NCI-H526 (cell line): ENCODE measurements at regions not wholly inside any gene's neighbourhood (a gene's known extent, or its start where the extent isn't known, plus 50 kb on each side); places are given as distances from the start of the nearest gene placed in this dataset.
"Not testable (repeated sequence)": the region's sequence is repeated elsewhere in the genome, so short reads cannot be mapped to it uniquely, and the experiment has no call there.

Experiments used
- DNase-seq, 2 experiments: peaks; one replicate each; lab custom pipeline; 2025; lab: John Stamatoyannopoulos, UW

DNA sequence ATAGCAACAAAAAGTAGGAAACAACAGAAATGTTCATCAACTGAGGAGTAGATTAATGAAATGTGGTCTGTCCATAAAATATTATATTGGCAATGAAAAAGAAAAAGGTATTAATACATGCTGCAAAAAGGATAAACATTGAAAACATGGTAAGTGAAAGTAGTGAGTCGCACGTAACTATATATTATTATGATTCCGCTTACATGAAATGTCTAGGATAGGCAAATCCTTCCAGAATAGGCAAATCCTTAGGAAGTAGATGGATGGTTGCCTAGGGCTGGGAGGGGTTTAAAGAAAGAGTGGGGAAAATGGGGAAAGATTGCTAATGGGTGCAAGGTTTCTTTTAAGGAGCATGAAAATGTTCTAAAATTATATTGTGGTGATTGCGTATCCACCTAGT is 198.1 kb upstream of the WSB1 start:
- not testable (repeated sequence) for DNase-seq

DNA sequence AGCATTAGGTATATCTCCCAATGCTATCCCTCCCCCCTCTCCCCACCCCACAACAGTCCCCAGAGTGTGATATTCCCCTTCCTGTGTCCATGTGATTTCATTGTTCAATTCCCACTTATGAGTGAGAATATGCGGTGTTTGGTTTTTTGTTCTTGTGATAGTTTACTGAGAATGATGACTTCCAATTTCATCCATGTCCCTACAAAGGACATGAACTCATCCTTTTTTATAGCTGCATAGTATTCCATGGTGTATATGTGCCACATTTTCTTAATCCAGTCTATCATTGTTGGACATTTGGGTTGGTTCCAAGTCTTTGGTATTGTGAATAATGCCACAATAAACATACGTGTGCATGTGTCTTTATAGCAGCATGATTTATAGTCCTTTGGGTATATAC is 194.6 kb upstream of the WSB1 start:
- not testable (repeated sequence) for DNase-seq

DNA sequence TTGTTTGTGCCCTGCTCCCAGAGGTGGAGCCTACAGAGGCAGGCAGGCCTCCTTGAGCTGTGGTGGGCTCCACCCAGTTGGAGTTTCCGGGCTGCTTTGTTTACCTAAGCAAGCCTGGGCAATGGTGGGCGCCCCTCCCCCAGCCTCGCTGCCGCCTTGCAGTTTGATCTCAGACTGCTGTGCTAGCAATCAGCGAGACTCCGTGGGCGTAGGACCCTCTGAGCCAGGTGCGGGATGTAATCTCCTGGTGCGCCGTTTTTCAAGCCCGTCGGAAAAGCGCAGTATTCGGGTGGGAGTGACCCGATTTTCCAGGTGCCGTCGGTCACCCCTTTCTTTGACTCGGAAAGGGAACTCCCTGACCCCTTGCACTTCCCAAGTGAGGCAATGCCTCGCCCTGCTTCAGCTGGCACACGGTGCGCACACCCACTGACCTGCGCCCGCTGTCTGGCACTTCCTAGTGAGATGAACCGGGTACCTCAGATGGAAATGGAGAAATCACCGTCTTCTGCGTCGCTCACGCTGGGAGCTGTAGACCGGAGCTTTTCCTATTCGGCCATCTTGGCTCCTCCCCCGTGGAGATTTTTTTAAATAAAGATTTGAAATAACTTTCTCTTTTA is 189.2 kb upstream of the WSB1 start:
- peak; percentile 13 to 38 for DNase-seq

DNA sequence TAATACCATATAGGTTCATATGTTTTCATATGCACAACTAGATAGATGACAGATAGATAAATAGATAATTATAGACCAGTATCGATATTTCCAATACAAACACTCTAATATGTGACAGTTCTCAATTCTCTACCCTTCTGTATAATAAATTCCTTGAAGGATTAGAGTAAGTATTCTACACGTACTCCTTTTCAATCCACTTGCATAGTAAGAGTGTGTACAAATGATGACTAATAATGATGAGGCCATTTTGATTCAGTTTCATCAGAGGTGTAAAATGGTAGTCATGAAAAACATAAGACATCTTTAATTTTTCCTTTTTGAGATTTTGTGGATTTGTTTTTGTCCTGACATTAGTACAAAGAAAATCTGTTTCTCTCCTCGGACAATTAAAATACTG is 188.3 kb upstream of the WSB1 start:
- DNase-seq = no peak

DNA sequence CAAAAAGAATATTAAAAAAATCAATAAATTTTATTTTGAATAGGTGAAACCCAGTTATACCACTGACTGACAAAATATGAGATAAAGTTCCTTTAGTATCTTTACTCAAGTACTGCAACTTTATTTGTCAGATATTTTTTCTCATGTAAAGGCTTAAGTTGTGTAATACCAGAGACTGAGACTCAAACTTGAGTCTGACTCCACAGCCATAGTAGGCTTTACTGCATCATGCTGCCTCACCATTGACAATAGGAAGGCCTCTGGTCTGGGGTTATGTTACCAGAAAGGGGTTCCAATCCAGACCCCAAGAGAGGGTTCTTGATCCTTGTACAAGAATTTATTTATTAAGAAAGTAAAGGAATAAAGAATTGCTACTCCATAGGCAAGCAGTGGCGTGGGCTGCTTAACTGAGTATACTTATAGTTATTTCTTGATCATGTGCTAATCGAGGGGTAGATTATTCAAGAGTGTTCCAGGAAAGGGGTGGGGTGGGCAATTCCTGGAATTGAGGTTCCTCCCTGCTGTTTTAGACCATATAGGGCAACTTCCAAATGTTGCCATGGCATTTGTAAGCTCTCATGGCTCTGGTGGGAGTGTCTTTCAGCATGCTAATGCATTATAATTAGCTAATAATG is 187.4 kb upstream of the WSB1 start:
- no peak for DNase-seq

DNA sequence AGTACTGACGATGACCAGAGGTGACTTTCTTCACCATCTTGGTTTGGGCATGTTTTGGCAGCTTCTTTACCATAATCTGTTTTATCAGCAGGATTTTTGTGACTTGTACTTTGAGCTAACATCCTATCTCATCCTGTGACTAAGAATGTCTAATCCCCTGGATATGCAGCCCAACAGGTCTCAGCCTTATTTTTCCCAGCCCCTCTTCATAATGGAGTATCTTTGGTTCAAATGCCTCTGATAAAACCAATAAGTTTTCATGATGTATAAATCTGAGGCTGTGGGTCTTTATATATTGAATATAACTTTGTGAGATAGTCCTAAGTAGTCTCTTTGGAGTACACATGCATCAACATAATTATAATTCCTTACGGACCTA is 186.9 kb upstream of the WSB1 start:
- DNase-seq = no peak

DNA sequence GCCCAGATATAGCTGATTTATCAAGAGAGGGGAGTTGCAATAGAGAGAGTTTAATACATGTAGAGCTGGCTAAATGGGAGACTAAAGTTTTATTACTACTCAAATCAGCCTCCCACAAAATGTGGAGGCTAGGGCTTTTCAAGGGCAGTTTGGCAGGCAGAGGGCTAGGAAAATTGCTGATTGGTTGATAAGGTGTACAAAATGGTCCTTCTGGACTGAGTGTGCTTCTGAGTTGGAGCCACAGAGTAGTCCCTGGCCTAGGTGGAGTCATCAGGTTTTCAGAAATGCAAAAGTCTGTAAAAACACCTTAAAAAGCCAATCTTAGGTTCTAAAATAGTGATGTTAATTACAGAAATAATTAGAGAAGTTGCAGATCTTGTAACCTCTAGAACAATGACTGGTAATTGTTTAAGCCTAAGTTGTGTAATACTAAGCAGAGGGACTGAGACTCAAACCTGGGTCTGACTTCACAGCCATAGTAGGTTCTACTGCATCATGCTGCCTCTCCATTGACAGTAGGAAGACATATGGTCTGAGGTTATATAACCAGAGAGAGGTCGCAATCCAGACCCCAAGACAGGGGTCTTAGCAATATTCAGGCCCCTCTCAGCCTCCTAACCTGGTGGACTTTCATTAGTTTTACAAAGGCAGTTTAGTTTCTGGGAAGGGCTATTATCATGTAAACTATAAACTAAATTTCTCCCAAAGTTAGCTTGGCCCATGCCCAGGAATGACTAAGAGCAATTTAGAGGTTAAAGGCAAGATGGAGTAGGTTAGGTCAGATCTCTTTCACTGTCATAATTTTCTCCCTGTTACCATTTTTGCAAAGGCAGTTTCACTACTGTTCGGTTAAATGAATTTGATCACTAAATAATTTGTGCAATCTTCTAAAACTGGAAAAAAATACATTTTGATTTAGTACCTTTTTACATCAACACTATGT is 186.3 kb upstream of the WSB1 start:
- DNase-seq = not testable (repeated sequence)

DNA sequence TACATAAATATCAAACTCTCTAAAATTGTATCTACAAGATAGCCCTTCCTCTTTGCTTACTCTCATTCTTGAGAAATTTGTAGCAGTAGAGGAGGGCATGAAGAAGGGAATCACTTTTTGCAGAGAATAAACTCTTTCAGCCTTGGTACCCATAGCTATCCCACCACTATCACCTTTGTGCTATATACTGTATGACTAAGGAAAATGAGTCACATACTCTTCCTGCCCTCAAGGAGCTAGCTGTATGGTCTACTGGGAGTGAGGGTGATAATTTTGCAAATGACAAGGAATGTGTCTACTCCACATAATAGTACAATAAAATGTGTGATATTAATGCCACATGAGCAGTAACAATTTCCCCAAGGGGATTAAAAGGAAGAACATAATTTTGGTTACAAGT is 184.6 kb upstream of the WSB1 start:
- DNase-seq = no peak

DNA sequence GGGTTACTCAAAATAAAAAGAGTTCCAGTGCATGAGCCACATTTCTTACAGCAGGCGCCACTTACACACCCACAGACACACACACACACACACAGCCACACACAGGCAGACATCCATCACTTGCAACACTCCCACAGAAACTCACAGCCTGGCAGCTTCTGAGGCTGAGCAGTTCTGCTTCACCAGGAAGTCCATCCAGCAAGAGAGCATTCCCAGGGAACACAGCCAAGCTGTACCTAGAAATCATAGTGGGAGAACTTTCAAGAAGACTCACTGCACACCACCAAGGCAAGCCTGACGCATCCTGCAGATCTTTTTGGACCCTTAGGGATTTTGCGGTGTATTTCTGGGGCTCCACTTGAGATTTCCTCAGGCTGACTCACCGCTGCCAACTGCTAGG is 140.9 kb upstream of the WSB1 start:
- DNase-seq = no peak

DNA sequence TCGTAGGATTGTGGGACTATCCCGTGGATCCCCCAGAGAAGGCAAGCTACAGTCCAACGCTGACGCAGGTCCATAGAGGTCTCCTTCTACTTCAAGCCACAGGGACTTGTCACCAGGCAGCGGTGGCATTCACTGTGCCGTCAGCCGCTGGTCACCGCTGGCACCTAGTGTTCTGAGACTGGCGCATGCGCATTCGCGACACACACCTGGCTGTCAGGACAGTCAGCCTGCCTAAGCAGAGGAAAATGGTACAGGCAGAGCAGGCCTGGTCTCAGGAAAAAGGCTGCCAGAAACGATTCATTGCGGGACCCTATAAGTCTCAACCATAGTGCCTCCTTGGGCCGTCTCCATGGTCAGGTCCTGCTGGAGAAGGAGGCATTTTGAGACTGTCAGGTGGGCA is 138.0 kb upstream of the WSB1 start:
- no peak for DNase-seq

DNA sequence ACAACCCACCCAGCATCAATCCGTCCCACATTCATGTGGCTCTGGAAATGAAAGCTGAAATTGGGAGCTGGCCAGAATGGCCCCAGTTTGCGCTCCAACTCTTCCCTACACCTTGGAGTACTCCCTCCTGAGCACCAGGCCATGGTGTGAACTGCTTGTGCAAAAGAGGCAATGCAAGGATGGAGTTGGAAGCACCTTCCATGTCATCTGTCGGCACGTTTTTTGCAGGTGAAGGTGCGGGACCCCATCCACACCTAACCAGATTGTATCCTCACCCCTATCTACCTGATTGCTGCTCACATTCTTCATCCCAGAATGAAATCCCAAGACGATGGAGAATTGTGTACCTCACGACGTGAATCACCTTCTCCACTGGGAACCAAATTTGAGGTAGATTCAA is 136.6 kb upstream of the WSB1 start:
- no peak for DNase-seq

DNA sequence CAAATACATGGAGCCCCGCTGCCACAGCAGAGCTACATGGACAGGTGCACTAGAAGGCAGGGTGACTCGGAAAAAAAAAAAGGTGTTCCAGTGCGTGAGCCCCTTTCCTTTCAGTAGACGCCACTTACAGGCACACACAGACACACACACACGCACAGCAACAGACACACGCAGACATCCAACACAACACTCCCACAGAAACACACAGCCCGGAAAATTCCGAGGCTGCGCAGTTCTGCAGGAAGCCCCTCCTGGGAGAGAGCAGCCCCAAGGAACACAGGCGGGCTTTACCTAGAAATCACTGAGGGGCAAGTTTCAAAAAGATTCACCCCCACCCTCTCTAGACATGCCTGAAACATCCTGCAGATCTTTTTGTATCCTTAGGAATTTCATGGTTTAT is 136.0 kb upstream of the WSB1 start:
- no peak for DNase-seq

DNA sequence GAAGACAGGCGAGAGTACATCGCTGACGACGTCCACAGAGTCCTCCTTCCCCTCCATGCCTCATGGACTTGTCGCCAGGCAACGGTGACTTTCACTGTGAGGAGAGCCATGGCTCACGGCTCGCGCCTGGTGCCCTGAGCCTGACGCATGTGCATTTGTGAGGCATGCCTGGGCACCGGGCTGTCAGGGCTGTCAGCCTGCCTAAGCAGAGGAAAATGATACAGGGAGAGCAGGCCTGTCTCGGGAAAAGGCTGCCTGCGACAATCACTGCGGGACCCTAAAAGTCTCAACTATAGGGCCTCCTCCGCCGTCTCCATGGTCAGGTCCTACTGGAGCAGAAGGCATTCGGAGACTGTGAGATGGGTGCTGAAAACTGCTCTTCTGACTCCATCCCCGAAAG is 135.5 kb upstream of the WSB1 start:
- peak; percentile 14 to 58 for DNase-seq

DNA sequence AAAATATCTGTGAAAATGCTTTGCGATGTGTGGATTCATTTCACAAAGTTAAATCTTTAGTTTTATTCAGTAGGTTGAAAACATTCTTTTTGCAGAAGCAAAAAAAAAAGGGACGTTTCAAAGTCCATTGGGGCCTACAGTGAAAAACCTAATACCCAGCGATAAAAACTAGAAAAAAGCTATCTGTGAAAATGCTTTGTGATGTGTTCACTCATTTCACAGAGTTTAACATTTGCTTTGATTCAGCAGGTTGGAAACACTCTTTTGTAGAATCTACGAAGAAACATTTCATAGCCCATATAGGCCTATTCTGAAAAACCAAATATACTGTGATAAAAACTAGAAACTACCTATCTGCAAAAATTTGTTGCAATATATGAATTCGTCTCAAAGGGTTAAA is 113.6 kb upstream of the WSB1 start:
- DNase-seq = no peak

DNA sequence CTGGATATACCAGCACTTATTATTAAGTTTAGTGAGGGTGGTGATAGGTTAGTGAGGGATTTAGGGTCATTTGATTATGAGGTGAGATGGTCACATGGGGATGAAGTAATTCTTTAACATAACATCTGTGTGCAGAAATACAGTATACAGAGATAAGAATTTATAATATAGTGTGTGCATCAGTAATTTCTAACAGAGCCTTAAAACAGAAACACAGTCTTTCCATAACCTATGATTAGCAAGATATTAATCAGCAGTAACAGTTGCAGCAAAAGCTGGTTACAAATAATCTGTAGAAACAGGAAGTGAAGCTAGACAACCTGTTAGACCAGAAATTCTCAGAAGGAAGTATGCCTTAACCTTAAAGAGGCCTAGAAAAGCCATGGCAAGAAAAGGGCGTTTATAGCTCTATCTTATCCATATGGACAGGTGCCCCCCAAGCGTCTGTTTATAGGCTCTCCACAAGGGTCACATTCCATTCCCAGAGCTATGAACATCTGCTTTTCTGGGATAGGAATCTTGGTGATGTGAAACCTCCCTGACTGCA is 112.5 kb upstream of the WSB1 start:
- not testable (repeated sequence) for DNase-seq

DNA sequence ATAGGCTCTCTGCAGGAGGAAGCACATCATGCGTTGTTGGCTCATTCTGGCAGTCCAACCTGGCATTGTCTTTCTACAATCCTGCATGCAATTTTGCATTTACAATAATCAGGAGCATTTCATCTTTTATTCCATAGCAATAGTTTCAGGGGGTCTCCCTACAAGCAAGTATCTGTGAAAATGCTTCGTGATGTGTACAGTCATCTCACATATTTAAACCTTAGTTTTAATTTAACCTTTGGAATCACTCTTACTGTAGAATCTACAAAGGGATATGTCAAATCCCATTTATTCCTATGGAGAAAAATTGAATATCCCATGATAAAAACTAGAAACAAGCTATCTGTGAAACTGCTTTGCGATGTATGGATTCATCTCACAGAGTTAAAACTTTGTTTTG is 112.0 kb upstream of the WSB1 start:
- DNase-seq = no peak

DNA sequence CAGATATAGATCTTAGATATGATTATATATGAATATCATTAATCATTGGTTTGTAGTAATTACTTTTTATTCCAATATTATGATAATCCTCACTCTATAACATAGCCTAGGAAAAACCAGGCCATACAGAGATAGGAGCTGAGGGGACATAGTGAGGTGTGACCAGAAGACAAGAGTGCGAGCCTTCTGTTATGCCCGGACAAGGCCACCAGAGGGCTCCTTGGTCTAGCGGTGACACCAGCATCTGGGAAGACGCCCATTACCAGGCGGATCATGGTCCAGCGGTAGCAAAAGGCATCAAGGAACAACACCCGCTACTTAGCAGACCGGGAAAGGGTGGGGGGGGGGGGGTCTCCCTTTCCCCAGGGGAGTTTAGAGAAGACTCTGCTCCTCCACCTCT is 96.4 kb upstream of the WSB1 start:
- peak; percentile 12 to 69 for DNase-seq

DNA sequence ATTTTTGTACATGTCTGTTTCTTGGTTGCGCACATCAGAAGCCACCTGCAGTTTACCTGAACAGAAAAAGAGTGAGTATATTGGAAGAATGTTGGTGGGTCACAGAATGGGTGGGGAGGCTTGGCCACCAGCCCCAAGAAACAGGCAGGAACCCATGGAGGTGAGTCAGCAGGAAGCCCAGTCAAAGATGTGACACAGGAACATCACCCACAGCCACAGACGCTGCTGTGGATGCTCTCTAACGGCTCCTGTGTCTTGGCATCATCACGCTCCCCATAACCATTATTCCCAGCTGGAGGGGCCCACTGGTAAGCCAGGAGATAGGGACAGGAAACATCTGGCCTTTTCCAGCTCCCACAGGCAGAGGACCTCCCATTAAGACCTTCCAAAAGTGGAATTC is 94.0 kb upstream of the WSB1 start:
- DNase-seq = no peak

DNA sequence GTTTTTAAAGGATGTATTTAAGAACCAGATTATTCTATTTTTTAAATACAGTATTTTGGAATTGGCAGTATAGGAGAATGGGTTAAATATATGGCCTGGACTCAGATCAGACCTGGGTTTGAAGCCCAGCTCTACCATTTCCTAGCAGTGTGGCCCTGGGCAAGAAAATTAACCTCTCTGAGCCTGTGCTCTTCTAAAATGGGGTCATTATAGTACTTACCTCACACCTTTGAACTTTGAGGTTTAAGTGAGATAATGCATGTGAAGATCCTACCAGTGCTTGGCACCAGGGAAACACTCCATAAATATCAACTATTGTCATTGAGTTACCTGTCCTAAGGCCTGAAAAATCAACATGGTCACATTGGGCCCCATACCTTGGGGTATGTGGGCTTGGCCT is 93.4 kb upstream of the WSB1 start:
- DNase-seq = no peak

DNA sequence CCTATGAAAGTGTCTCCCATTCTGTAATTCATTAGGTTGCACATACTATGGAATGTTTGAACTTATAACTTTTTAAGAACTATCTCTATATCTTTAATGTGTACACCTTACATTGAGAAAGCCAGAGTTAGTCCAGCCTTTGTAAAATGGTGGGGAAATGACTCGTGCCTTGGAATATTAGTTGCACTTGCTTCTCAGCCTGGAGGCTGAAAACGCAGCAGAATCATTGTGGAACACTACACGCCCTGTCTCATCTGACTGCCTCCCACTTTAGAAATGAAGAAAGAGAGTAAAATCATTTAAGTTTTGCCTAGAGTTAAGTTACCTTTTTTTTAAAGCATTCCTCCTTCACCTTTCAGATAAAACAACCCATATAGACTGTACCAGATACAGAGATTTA is 90.7 kb upstream of the WSB1 start:
- DNase-seq = no peak

DNA sequence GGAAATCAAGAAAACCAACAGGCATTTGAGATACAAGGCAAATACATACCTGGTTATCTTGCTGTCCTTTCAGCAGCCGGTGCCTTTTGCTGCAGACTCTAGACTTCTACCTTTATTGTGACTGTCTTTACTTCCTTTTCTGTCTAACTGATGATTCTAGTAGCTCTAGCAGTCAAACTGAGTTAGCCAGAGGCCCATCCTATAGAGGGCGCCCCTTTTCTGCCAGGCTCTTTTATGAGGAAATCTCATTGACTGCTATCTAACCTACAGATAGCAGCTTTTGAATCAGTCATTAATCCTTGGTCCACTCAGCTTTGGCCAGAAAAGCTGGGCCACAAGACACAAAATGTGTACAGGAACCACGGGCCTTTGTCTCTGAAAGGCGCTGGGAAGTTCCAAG is 87.5 kb upstream of the WSB1 start:
- peak in 1 of 2 experiments; percentile 47 for DNase-seq

DNA sequence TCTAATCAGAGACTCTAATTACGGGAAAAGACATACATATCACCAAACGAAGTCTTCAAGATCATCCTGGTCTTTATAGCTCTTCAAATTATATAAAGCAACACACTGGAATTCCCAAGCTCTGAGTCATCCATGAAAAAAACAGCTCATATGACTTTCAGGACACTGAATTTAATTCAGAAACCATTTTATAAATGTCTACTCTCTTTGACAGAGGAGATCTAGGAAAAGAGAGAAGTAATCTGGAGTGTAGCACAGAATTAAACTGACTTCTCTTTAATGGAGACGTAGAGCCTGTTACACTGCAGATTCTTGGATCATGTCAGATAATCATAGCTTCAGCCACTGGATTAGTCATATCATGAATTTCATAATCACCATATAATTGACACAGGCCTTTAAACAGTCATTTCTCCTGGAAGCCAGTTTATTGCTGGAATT is 86.8 kb upstream of the WSB1 start:
- DNase-seq = no peak

DNA sequence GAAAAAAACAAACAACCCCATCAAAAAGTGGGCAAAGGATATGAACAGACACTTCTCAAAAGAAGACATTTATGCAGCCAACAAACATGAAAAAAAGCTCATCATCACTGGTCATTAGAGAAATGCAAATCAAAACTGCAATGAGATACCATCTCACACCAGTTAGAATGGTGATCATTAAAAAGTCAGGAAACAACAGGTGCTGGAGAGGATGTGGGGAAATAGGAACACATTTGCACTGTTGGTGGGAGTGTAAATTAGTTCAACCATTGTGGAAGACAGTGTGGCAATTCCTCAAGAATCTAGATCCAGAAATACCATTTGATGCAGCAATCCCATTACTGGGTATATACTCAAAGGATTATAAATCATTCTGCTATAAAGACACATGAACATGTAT is 85.5 kb upstream of the WSB1 start:
- DNase-seq = not testable (repeated sequence)
